OCI-LY3 (cell line): ENCODE measurements at regions not wholly inside any gene's neighbourhood (a gene's known extent, or its start where the extent isn't known, plus 50 kb on each side); places are given as distances from the start of the nearest gene placed in this dataset.

ENCODE experiments used
- H2AFZ ChIP-seq: fragments of 200-600, 300-600 bp; shearing (Covaris generic); 2 replicates; pipeline ENCODE4 v1.6.0; 2014; ENCODE audit warnings: antibody characterized with exemption, low read depth, low read length
- H3K27ac ChIP-seq: fragments of 200-600, 300-600 bp; sonication (generic); 2 replicates; pipeline ENCODE4 v1.5.1; 2014; ENCODE audit warnings: mild to moderate bottlenecking, low read length, moderate library complexity, mixed read lengths
- H3K27me3 ChIP-seq: fragments of 200-600, 300-600 bp; sonication (generic); 2 replicates; pipeline ENCODE4 v1.6.1; 2014; ENCODE audit warnings: low read depth, low read length, mixed read lengths
- H3K36me3 ChIP-seq: fragments of 200-600, 300-600 bp; sonication (generic); replicated peaks from 2 replicates; pipeline ENCODE3; 2014; ENCODE audit warnings: low read depth, low read length, mixed read lengths
- H3K4me1 ChIP-seq: fragments of 300-600, 200-600 bp; sonication (generic); 2 replicates; pipeline ENCODE4 v1.6.1; 2014; ENCODE audit warnings: low read length, mixed read lengths
- H3K4me2 ChIP-seq: fragments of 200-600, 300-600 bp; sonication (generic); 2 replicates; pipeline ENCODE4 v1.6.1; 2014; ENCODE audit warnings: low read length, mixed read lengths
- H3K4me3 ChIP-seq: fragments of 300-600, 200-600 bp; sonication (generic); 2 replicates; pipeline ENCODE4 v1.5.1; 2014; ENCODE audit warnings: antibody characterized with exemption, mild to moderate bottlenecking, low read length, moderate library complexity
- H3K79me2 ChIP-seq: fragments of 300-600, 200-600 bp; shearing (Covaris generic); 2 replicates; pipeline ENCODE4 v1.6.1; 2014; ENCODE audit warnings: mild to moderate bottlenecking, low read length, mixed read lengths
- H3K9ac ChIP-seq: fragments of 300-600, 200-600 bp; shearing (Covaris generic); 2 replicates; pipeline ENCODE4 v1.6.0; 2014; ENCODE audit warnings: mild to moderate bottlenecking, low read length, moderate library complexity
- H3K9me3 ChIP-seq: fragments of 200-600, 300-600 bp; shearing (Covaris generic); 2 replicates; pipeline ENCODE4 v1.6.1; 2014; ENCODE audit warnings: low read length, mixed read lengths; ENCODE audit not compliant: insufficient read depth
- H4K20me1 ChIP-seq: fragments of 200-600, 300-600 bp; sonication (generic); 2 replicates; pipeline ENCODE4 v1.6.1; 2016; ENCODE audit warnings: low read length, mixed read lengths; ENCODE audit not compliant: insufficient read depth
- EZH2phosphoT487 ChIP-seq: fragments of 200-600 bp; shearing (Covaris generic); IDR thresholded peaks from 2 replicates; pipeline ENCODE4 v1.6.1; 2018; ENCODE audit warnings: antibody characterized with exemption, mixed run types, low read depth
- TF ChIP-seq, protein P1 (sequence below): fragments of 200-600, 300-600 bp; sonication (generic); IDR thresholded peaks from 2 replicates; pipeline ENCODE4 v1.5.1; 2014; ENCODE audit warnings: antibody characterized with exemption, low read length, low read depth

DNA sequence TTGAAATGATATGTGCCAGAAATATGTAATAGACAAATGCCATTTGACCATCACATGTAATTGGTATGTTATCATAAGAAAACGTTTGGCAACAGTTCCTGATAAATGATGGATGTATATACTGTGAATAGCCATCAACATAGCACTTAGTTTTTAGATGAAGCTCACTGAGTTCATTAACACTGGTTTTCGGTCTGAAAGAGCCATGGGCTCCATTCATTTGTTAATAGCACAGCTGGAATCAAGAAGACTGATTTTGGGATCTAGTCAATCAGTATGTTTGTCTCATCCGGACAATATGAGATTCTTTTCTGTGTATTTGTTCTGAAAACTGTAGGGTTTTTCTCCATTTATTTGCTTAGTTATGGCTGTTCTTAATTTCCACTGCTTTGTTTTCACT is 413.5 kb upstream of the CLINT1 start:
- Histone ChIP-seq H2AFZ (no peak overlapping the region), H3K27ac (no peak overlapping the region), H3K9ac (no peak overlapping the region), H3K9me3 (no peaks in the 10 kb centered on the region), H3K36me3 (no peaks in the 10 kb centered on the region), H3K79me2 (no peaks in the 10 kb centered on the region), H3K4me2 (no peak overlapping the region), H3K4me1 (no peaks in the 10 kb centered on the region), H3K27me3 (no peaks in the 10 kb centered on the region), H4K20me1 (no peaks in the 10 kb centered on the region), H3K4me3 (no peak overlapping the region)
- TF ChIP-seq, protein P1, sequence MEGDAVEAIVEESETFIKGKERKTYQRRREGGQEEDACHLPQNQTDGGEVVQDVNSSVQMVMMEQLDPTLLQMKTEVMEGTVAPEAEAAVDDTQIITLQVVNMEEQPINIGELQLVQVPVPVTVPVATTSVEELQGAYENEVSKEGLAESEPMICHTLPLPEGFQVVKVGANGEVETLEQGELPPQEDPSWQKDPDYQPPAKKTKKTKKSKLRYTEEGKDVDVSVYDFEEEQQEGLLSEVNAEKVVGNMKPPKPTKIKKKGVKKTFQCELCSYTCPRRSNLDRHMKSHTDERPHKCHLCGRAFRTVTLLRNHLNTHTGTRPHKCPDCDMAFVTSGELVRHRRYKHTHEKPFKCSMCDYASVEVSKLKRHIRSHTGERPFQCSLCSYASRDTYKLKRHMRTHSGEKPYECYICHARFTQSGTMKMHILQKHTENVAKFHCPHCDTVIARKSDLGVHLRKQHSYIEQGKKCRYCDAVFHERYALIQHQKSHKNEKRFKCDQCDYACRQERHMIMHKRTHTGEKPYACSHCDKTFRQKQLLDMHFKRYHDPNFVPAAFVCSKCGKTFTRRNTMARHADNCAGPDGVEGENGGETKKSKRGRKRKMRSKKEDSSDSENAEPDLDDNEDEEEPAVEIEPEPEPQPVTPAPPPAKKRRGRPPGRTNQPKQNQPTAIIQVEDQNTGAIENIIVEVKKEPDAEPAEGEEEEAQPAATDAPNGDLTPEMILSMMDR, result no peak
- TF ChIP-seq EZH2phosphoT487, result no peak

DNA sequence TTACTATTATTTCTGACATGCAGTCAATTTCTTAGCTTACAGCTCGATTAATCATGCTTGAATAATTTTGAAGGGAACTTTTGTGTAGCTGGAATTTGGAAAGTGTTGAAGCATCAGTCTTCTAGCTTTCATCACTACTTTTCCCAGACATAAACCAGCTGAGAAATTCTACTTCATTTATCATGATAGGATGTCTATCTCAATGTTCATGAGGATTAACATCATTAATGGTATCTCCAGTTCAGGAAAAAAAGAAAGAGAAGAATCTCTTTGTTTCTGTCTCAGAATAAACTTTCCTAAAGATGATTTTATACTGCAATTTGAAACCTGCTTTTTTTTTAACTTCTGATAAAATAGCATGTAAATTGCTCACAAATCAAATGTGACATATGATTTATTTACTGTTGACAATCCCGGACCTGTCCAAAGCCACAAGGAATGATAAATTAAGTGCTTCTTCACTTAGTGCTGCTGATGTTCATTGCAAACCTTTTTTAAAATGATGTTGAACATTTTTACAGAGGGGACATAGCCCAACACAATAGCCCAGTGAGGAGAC is 412.1 kb upstream of the CLINT1 start:
- H2AFZ ChIP-seq, result no peak overlapping the region
- no peaks in the 10 kb centered on the region for H3K36me3 ChIP-seq
- H3K4me1 ChIP-seq, result no peaks in the 10 kb centered on the region
- no peaks in the 10 kb centered on the region for H3K9me3 ChIP-seq
- H3K9ac ChIP-seq, result no peak overlapping the region
- H3K27ac ChIP-seq, result no peak overlapping the region
- H4K20me1 ChIP-seq, result no peaks in the 10 kb centered on the region
- no peak for TF ChIP-seq EZH2phosphoT487
- H3K4me3 ChIP-seq, result no peak overlapping the region
- no peak overlapping the region for H3K4me2 ChIP-seq
- no peaks in the 10 kb centered on the region for H3K27me3 ChIP-seq
- H3K79me2 ChIP-seq, result no peaks in the 10 kb centered on the region

DNA sequence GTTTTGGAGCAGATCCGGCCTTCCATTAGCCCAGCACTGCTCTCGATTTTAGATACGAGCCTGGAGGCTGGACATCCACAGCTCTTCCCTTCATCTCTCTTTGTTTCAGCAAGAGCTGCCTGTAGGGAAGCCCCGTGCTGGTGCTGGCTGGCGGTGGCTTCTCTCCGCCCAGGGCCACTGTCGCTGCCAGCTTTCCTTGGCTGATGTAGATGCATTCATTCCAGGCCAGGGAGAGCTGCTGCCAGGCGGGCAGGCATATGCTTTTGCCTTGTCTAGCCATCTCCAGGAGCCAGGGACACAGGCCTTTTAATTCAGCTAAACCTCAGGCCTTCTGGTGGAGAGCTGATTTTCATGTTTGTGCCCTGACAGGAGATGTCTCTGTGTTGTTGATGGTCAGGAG is 409.3 kb upstream of the CLINT1 start:
- Histone ChIP-seq H3K4me1 (no peaks in the 10 kb centered on the region), H3K27ac (no peak overlapping the region), H3K27me3 (no peaks in the 10 kb centered on the region), H3K9ac (no peak overlapping the region), H3K79me2 (no peaks in the 10 kb centered on the region), H2AFZ (no peak overlapping the region), H3K4me2 (no peak overlapping the region), H3K4me3 (no peak overlapping the region), H3K9me3 (no peaks in the 10 kb centered on the region), H4K20me1 (no peaks in the 10 kb centered on the region), H3K36me3 (no peaks in the 10 kb centered on the region)
- no peak for TF ChIP-seq EZH2phosphoT487
- TF ChIP-seq, protein P1, result no peak

DNA sequence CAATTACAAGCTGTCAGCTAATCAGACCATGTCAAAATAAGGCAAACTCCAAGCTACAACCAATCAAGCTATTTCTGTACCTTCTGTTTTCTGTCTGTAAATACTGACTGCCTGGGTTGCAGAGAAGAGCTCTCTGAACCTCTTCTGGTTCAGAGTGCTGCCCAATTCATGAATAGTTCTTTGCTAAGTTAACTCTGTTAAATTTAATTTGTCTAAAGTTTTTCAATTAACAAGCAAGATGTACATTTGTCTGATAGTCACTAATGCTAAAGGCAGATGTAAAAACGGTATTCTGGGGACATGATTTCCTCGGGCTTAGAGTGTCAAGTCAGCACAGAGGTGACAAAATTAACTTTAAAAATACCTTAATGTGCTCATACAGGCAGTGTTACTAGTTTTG is 408.3 kb upstream of the CLINT1 start:
- Histone ChIP-seq H3K4me2 (no peak overlapping the region), H3K4me1 (no peaks in the 10 kb centered on the region), H3K9ac (no peak overlapping the region), H2AFZ (no peak overlapping the region), H3K27ac (no peak overlapping the region), H3K27me3 (no peaks in the 10 kb centered on the region), H3K9me3 (no peaks in the 10 kb centered on the region), H3K36me3 (no peaks in the 10 kb centered on the region), H3K79me2 (no peaks in the 10 kb centered on the region), H4K20me1 (no peaks in the 10 kb centered on the region), H3K4me3 (no peak overlapping the region)
- TF ChIP-seq, protein P1, result no peak
- no peak for TF ChIP-seq EZH2phosphoT487
